CD4-positive, alpha-beta T cell treated with Interleukin-4 for 4 hours (primary cell): ENCODE measurements at regions not wholly inside any gene's neighbourhood (a gene's known extent, or its start where the extent isn't known, plus 50 kb on each side); places are given as distances from the start of the nearest gene placed in this dataset.
"Not testable (repeated sequence)": the region's sequence is repeated elsewhere in the genome, so short reads cannot be mapped to it uniquely, and the experiment has no call there.

Source experiments
- DNase-seq: peaks from one replicate; pipeline ENCODE4 v3.0.0-alpha.2; 2020

DNA sequence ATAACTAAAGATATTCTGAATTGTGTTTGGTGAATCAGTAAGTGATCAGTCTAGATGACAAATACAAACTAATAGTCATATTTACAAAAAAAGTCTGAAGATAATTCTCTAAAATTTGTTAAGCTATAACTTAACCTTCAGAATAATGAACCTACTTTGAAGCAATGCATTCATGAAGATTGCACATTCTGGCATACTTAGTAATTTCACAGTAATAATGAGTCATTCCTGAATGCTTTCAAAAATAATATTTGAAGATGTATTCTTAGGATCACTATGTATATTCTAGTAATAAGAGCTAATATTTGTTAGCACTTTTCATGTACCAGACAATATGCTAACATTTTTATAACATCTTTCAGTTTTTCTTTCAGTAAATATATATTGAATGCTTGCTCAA lies 756.7 kb upstream of the SLIT2 start:
- no peak for DNase-seq

DNA sequence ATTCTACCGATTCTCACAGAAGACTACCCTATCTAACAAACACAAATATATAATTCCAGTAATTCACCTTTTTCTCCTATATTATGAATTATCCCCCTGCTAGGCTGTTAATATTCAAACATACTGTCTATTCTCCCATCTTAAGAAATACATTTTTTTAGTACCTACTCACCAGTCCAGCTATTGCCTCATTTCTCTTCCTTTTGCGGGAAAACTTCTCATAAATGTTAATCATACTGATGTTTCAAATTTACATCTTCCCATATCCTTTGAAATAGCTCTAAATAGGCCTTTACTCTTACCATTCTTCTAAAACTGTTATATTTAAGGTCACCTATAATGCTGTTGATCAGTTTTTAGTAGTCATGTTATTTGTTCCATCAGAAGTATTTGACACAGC lies 759.1 kb upstream of the SLIT2 start:
- DNase-seq, result no peak

DNA sequence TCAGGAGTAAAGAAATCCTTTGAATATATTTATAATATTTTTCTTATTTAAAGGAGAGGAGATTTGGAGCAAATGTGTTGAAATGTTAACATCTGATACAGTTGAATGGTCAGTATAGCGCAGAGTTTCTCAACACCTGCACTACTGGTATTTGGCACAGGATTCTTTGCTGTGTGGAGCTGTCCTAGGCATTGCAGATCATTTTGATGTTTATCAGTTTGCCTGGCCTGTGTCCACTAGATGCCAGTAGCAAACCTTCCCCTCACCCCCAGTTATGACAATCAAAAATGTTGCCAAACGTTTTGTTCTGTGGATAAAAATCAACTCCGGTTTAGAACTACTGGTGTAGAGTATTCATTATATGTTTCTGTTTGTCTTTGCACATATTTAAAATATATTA lies 765.3 kb upstream of the SLIT2 start:
- no peak for DNase-seq

DNA sequence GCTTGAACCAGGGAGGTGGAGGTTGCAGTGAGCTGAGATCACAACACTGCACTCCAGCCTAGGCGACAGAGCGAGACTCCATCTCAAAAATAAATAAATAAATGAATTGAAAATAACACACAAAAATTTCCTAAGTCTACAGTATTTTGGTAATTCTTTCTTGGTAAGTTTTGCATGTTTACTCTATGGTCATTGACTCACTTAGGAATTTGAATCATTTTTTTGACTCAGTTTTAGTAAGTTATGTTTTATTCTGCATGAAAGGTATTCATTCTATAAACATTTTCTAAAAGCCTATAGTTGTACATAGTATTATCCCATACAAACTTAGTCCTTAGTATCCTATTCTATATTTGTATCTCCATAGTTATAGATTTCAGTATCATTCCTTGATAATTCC lies 772.9 kb upstream of the SLIT2 start:
- DNase-seq, result no peak

DNA sequence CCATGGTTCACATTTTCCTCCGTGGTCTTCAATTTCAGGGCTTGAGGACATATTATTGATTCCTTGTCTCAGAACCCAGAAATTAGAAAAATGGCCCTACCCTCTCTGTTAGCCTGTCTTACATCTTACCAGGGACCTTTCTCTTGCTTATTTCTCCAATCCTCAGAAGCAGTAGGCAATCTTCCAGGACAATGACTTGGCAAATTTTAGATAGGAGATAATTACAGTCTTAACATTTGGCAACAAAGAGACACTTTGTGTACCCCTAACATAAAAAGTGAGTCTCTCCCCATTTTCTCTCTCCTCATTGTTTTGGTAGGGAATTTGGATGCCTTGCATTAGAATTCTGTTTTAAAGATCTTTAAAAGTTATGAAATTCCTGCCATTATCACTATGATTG lies 778.1 kb upstream of the SLIT2 start:
- no peak for DNase-seq

DNA sequence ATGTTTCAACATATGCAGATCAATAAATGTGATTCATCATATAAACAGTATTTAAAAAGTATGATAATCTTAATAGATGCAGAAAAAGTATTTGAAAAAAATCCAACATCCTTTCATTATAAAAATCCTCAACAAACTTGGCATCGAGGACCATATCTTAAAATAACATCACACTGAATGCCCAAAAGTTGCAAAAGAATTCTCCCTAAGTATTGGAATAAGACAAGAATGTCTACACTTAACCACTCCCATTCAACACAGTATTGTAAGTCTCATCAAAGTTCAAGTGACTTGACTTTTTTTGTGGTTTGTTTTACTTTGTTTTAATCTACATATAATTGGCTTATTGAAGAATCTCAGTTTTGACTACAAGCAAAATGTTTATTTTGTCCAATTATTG lies 779.0 kb upstream of the SLIT2 start:
- no peak for DNase-seq

DNA sequence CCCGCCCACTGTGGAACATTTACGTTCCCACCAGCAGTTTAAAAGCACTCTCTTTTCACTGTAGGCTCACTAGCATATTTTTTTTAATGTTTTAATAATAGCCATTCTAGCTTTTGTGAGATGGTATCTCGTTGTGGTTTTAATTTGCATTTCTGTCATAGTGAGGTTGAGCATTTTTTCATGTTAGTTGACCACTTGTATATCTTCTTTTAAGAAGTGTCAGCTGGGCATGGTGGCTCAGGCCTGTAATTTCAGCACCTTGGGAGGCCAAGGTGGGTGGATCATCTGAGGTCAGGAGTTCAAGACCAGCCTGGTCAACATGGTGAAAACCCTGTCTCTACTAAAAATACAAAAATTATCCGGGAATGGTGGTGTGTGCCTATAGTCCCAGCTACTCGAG lies 781.7 kb upstream of the SLIT2 start:
- DNase-seq, result not testable (repeated sequence)

GRCh38 chr4:19462117-19462516 lies 789.6 kb upstream of the SLIT2 start:
- no peak for DNase-seq

DNA sequence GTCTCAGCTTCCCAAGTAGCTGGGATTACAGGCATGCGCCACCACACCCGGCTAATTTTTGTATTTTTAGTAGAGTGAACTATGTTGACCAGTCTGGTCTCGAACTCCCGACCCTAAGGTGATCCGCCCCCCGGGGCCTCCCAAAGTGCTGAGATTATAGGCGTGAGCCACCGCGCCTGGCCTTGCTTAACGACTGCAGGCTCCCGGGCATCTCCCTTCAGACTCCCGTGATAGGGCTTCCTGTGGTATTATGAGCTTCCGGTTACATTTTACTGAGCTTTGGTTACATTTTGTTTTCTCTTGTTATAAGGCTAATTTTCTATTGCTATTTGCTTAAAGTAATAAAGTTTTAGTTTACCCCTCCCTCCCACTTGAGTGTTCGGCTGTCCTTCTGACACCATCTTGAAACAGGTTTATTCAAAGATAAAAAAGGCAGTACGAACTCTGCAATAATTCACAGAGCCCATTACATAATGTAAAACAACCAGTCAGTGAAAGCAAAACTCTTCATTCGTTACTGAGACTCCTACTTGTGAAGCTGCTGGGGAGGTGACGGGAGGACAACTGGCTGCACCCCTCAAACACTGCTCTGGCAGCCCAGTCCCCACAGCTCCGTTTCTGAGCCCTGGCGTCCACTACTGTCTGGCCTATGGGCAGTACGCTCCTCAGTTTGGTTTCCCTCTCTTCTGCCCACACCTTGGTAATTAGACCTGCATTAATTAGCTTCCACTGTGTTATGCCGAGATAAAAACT lies 795.7 kb upstream of the SLIT2 start:
- DNase-seq, result no peak

DNA sequence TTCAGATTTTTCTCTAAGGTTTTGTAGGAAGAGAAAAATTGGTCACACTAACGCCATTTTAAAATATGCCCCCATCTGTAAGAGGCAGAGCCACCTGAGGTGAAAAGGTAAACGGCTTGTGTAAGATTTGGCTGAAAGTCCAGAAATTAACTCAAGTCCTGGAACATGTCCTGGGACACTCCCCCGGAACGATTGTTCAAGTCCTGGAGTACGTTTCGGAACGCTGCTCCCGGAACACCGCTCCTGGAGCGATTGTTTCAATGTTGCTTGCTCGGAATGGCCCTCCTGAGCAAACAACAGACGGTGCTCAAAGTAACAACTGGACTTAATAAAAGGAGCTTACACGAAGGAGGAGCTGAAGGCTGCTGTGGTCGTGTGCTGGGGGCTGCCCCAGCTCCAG lies 796.5 kb upstream of the SLIT2 start:
- no peak for DNase-seq

DNA sequence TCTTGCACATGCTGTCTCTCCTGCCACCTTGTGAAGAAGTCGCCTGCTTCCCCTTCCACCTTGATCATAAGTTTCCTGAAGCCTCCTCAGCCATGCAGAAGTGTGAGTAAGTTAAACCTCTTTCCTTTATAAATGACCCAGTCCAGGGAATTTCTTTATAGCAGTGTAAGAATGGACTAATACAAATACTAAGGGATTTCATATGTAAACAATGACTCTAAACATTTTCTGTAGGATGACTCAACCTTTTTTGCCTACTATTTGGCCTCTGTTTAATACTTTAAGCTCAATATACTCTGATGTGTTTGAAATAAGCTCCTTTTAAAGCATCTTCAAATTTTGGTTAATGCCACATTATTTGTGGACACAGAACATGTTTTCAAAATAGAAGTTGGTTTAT lies 813.5 kb upstream of the SLIT2 start:
- DNase-seq, result no peak

DNA sequence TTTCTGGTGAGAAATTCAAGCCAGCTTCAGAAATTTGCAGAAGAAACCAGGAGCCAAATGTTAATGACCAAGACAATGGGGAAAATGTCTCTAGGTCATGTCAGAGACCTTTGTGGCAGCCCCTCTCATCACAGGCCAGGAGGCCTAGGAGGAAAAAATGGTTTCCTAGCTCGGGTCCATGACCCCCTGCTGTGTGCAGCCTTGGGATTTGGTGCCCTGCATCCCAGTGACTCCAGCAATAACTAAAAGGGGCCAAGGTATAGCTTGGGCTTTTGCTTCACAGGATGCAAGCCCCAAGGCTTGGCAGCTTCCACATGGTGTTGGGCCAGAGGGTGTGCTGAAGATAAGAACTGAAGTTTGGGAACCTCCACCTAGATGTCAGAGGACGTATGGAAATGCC lies 814.7 kb upstream of the SLIT2 start:
- no peak for DNase-seq

GRCh38 chr4:19429684-19430083 lies 822.0 kb upstream of the SLIT2 start:
- no peak for DNase-seq

DNA sequence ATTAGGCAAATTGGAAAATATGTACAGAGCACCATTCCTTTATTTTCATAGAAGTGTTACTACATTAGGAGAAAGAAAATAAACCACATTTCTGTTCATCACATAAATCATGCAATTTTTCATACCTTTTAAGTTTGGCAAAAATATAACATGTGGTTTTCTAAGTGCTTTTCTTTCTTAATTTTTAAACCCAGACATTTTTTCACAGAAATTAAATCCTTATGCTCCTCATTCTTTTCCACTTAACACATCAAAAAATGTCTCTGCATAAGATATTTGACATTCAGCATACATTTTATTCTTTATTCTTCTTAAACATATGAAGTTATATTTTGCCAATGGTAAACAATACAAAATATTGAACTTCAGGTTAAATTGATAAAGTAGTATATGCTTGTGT lies 826.6 kb upstream of the SLIT2 start:
- DNase-seq, result no peak

GRCh38 chr4:19417256-19417655 lies 834.4 kb upstream of the SLIT2 start:
- DNase-seq, result no peak

GRCh38 chr4:19416146-19416545 lies 835.6 kb upstream of the SLIT2 start:
- no peak for DNase-seq

GRCh38 chr4:19408490-19408889 lies 843.2 kb upstream of the SLIT2 start:
- no peak for DNase-seq

GRCh38 chr4:19406789-19407188 lies 844.9 kb upstream of the SLIT2 start:
- DNase-seq, result no peak

DNA sequence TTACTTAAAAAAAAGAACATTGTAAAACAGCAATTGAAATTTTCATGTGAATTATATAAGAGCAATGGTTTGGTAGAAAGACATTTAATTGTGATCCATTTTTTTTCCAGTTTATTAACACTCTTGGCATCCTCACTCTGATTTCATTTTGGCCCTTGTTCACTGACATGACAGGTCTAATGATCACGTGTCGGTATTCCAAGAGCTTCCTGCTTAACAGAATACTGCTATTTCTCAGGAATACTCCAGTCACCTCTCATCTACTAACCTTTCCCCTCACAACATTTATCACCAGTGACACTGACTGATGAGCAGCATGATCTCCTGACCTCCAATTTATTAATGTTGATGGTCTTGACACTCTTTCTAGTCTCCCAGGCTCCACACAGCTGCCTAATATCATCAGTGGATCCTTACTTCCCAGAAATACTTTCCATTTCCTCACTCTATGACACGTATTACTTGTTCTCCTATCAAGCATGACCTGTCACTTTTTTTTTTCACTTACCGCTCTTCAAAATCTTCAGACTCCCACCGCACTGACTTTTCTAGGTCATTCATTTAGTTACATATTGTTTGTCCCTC lies 847.8 kb upstream of the SLIT2 start:
- DNase-seq, result no peak

- DNase-seq, result no peak
Measured at GRCh38 chr4:19402581-19403065, 849.1 kb upstream of the SLIT2 start.

DNA sequence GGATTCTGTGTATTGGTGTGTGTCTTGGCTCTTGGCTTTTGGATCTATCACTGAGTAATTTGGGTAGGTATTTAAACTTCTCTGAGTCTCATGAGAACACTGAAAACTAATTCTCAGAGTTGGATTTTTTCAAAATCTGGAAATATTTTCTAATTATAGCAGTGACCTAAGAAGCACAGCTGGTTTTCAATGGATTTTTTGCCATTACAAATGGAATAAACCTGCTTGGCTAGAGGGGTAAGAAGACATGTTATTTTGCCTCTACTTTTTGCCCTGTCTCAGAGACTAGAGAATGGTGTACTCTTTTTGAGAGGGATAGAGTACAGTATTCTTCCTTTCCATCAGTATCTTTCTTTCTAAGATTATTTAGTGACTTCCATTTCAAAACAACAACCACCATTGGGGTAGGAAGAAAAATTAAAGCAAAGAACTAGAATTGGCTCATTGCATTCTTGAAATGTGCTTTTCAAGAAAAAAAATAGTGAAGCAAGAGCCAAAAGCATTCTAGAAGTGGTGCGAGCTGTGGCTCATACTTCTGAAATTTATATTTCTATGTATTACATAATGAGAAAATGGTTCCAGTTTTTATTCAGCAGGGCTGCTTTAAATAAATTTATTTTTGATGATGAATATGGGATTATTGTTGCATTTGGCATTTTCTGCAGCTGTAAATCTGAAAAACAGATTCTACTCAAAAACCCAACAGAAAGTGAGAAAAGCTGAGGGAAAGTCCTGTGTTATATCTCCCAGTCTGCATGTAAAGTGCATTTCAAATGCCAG lies 850.2 kb upstream of the SLIT2 start:
- DNase-seq, result no peak

- no peak for DNase-seq
Measured at GRCh38 chr4:19400820-19401219, 850.9 kb upstream of the SLIT2 start.

DNA sequence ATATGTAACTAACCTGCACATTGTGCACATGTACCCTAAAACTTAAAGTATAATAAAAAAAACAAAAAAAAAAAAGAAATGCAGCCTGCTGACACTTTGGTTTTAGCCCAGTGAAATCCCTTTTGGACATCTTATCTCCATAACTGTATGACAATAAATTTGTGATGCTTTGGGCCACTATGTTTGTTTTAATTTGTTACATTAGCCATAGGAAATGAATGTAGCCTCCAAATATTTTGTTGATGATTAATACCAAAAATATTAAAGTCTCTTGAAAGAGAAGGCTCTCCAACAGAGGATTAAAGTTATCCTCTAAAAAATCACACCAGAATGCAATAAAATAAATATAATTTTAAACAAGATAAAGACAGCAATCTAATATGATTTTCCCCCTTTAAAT lies 852.7 kb upstream of the SLIT2 start:
- no peak for DNase-seq

DNA sequence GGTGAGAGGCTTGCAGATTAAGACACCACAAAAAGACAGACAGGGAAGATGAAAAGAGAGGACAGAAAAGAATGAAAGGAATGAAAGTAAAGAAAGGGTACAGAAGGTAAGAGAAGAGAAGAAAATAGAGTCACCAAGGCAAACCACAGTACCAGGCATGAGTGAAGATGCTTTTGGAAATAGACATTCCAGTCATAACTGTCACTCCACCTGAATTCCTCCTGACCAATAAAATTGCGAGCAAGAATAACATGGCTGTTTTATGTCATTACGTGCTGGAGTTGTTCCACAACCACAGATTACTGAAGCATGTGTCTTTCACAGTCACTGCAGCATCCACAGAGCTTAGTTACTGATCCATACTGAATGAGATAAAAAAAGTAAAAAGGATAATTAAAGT lies 864.9 kb upstream of the SLIT2 start:
- no peak for DNase-seq
